OCI-LY1 (cell line): ENCODE measurements at regions not wholly inside any gene's neighbourhood (a gene's known extent, or its start where the extent isn't known, plus 50 kb on each side); places are given as distances from the start of the nearest gene placed in this dataset.

Source experiments
- H2AFZ ChIP-seq: fragments of 200-600 bp; sonication (generic), shearing (Covaris generic); 2 replicates; pipeline ENCODE4 v1.6.0; 2014; ENCODE audit warnings: antibody characterized with exemption, mild to moderate bottlenecking, low read length
- H3F3A ChIP-seq: fragments of 200-600 bp; sonication (generic), shearing (Covaris generic); 2 replicates; pipeline ENCODE4 v1.6.0; 2014; ENCODE audit warnings: mild to moderate bottlenecking, antibody characterized with exemption, low read length, moderate library complexity; ENCODE audit not compliant: insufficient read depth
- H3K27ac ChIP-seq: fragments of 200-600 bp; sonication (generic); 2 replicates; pipeline ENCODE4 v1.5.1; 2014; ENCODE audit warnings: low read length, mixed run types, mild to moderate bottlenecking, low read depth; ENCODE audit not compliant: poor library complexity, severe bottlenecking
- H3K27me3 ChIP-seq: fragments of 200-600 bp; sonication (generic); 2 replicates; pipeline ENCODE4 v1.6.0; 2014; ENCODE audit warnings: antibody characterized with exemption, mild to moderate bottlenecking, low read length, moderate library complexity; ENCODE audit not compliant: insufficient read depth
- H3K36me3 ChIP-seq: fragments of 200-600 bp; sonication (generic); 2 replicates; pipeline ENCODE4 v1.6.1; 2014; ENCODE audit warnings: mild to moderate bottlenecking, antibody characterized with exemption, low read length, moderate library complexity, mixed read lengths; ENCODE audit not compliant: insufficient read depth
- H3K4me1 ChIP-seq: fragments of 200-600 bp; sonication (generic); 2 replicates; pipeline ENCODE4 v1.5.1; 2014; ENCODE audit warnings: mild to moderate bottlenecking, low read length, moderate library complexity; ENCODE audit not compliant: insufficient read depth, severe bottlenecking
- H3K4me2 ChIP-seq: fragments of 200-600 bp; sonication (generic), shearing (Covaris generic); 2 replicates; pipeline ENCODE4 v1.6.1; 2014; ENCODE audit warnings: low read length
- H3K4me3 ChIP-seq: fragments of 200-600 bp; sonication (generic); 2 replicates; pipeline ENCODE4 v1.5.1; 2014; ENCODE audit warnings: low read length, low read depth, mild to moderate bottlenecking, mixed read lengths; ENCODE audit not compliant: poor library complexity, severe bottlenecking
- H3K79me2 ChIP-seq: fragments of 200-600 bp; shearing (Covaris generic); 2 replicates; pipeline ENCODE4 v1.6.1; 2016; ENCODE audit warnings: mixed run types, low read length, mixed read lengths; ENCODE audit not compliant: insufficient read depth
- H3K9ac ChIP-seq: fragments of 200-600 bp; sonication (generic), shearing (Covaris generic); 2 replicates; pipeline ENCODE4 v1.6.1; 2014; ENCODE audit warnings: mild to moderate bottlenecking, low read length, mixed read lengths
- H3K9me2 ChIP-seq: fragments of 200-600 bp; sonication (generic), shearing (Covaris generic); 2 replicates; pipeline ENCODE4 v1.6.1; 2014; ENCODE audit warnings: low read depth, mild to moderate bottlenecking, low read length, mixed read lengths
- H3K9me3 ChIP-seq: fragments of 200-600 bp; shearing (Covaris generic); 2 replicates; pipeline ENCODE4 v1.6.1; 2014; ENCODE audit warnings: low read length, mixed read lengths
- H4K20me1 ChIP-seq: fragments of 200-600 bp; sonication (generic), shearing (Covaris generic); 2 replicates; pipeline ENCODE4 v1.6.0; 2016; ENCODE audit warnings: mild to moderate bottlenecking, low read length; ENCODE audit not compliant: insufficient read depth
- EZH2 ChIP-seq: fragments of 200-600 bp; sonication (generic), shearing (Covaris generic); IDR thresholded peaks from 2 replicates; pipeline ENCODE4 v1.8.0; 2017; ENCODE audit warnings: borderline replicate concordance, mixed run types, mild to moderate bottlenecking, antibody characterized with exemption, low read length, moderate library complexity, mixed read lengths
- TF ChIP-seq, protein P1 (sequence below): fragments of 200-600 bp; sonication (generic), shearing (Covaris generic); IDR thresholded peaks from 2 replicates; pipeline ENCODE4 v1.5.1; 2017; ENCODE audit warnings: mild to moderate bottlenecking, antibody characterized with exemption, low read length, moderate library complexity, mixed read lengths

DNA sequence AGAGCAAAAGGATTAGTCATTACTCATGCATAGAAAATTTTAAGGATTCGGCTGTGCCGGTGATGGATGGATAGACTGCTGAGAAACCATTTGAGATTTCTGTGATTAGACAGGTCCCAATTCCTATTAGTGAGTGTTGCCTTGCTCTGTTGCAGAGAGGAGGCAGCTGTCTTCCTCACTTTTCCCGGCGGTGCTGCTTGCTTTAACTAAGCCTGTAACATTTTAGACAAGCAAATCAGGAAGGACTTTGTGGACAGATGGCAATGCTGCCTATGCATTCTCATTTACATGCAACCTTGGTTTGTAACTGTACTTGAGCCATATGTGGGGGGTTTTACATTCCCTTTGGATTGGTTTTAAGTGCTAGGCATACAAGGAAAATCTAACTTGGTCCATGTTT, 1176.3 kb downstream of the CDH18 start:
- no peaks in the 10 kb centered on the region for H3F3A ChIP-seq
- no peaks in the 10 kb centered on the region for H3K36me3 ChIP-seq
- no peak overlapping the region for H2AFZ ChIP-seq
- no peaks in the 10 kb centered on the region for H3K4me1 ChIP-seq
- H4K20me1 ChIP-seq, result no peaks in the 10 kb centered on the region
- TF ChIP-seq, protein P1, sequence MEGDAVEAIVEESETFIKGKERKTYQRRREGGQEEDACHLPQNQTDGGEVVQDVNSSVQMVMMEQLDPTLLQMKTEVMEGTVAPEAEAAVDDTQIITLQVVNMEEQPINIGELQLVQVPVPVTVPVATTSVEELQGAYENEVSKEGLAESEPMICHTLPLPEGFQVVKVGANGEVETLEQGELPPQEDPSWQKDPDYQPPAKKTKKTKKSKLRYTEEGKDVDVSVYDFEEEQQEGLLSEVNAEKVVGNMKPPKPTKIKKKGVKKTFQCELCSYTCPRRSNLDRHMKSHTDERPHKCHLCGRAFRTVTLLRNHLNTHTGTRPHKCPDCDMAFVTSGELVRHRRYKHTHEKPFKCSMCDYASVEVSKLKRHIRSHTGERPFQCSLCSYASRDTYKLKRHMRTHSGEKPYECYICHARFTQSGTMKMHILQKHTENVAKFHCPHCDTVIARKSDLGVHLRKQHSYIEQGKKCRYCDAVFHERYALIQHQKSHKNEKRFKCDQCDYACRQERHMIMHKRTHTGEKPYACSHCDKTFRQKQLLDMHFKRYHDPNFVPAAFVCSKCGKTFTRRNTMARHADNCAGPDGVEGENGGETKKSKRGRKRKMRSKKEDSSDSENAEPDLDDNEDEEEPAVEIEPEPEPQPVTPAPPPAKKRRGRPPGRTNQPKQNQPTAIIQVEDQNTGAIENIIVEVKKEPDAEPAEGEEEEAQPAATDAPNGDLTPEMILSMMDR, result no peak
- TF ChIP-seq EZH2, result no peak
- no peak overlapping the region for H3K4me3 ChIP-seq
- H3K27ac ChIP-seq, result no peak overlapping the region
- no peaks in the 10 kb centered on the region for H3K27me3 ChIP-seq
- H3K9ac ChIP-seq, result no peak overlapping the region
- no peaks in the 10 kb centered on the region for H3K9me3 ChIP-seq
- H3K79me2 ChIP-seq, result no peaks in the 10 kb centered on the region
- no peak overlapping the region for H3K4me2 ChIP-seq
- H3K9me2 ChIP-seq, result no peaks in the 10 kb centered on the region

DNA sequence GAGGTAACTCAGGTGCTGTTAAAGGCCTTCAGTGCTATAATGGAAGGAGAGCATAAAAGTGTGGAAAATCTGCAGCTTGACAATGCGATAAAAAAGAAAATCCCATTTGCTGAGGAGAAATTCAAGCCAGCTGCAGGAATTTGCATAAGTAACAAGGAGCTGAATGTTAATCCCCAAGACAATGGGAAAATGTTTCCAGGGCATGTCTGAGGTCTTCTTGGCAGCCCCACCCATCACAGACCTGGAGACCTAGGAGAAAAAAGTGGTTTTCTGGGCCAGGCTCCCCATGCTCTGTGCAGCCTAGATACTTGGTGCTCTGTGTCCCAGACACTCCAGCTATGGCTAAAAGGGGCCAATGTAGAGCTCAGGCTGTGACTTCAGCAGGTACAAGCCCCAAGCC, 1159.6 kb downstream of the CDH18 start:
- H2AFZ ChIP-seq, result no peak overlapping the region
- no peaks in the 10 kb centered on the region for H3K9me3 ChIP-seq
- H3F3A ChIP-seq, result no peaks in the 10 kb centered on the region
- no peak for TF ChIP-seq EZH2
- TF ChIP-seq, protein P1, result no peak
- H3K4me2 ChIP-seq, result no peak overlapping the region
- no peaks in the 10 kb centered on the region for H3K36me3 ChIP-seq
- no peaks in the 10 kb centered on the region for H3K27me3 ChIP-seq
- no peaks in the 10 kb centered on the region for H4K20me1 ChIP-seq
- H3K9me2 ChIP-seq, result no peaks in the 10 kb centered on the region
- H3K27ac ChIP-seq, result no peak overlapping the region
- H3K79me2 ChIP-seq, result no peaks in the 10 kb centered on the region
- H3K4me3 ChIP-seq, result no peak overlapping the region
- H3K9ac ChIP-seq, result no peak overlapping the region
- H3K4me1 ChIP-seq, result no peaks in the 10 kb centered on the region

DNA sequence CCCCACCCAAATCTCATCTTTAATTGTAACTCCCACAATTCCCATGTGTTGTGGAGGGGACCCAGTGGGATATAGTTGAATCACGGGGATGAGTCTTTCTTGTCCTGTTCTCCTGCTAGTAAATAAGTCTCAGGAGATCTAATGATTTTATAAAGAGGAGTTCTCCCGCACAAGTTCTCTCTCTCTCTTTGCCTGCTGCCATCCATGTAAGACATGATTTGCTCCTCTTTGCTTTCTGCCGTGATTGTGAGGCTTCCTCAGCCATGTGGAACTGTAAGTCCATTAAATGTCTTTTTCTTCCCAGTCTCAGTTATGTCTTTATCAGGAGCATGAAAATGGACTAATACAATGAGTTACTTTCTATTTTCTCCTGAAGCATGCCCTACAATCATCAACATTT, 1158.5 kb downstream of the CDH18 start:
- Histone ChIP-seq H3K27ac (no peak overlapping the region), H3K79me2 (no peaks in the 10 kb centered on the region), H3K4me1 (no peaks in the 10 kb centered on the region), H2AFZ (no peak overlapping the region), H3K9me2 (no peaks in the 10 kb centered on the region), H4K20me1 (no peaks in the 10 kb centered on the region), H3K9me3 (no peaks in the 10 kb centered on the region), H3K36me3 (no peaks in the 10 kb centered on the region), H3K4me3 (no peak overlapping the region), H3K27me3 (no peaks in the 10 kb centered on the region), H3F3A (no peaks in the 10 kb centered on the region), H3K4me2 (no peak overlapping the region), H3K9ac (no peak overlapping the region)
- TF ChIP-seq, protein P1, result no peak
- no peak for TF ChIP-seq EZH2
